Astrocyte (in vitro differentiated cells and primary cell): ENCODE measurements at regions not wholly inside any gene's neighbourhood (a gene's known extent, or its start where the extent isn't known, plus 50 kb on each side); places are given as distances from the start of the nearest gene placed in this dataset.

Experiments
- EZH2 ChIP-seq: IDR thresholded peaks from 2 replicates; pipeline ENCODE4 v1.6.1; 2012; ENCODE audit warnings: mild to moderate bottlenecking, low read length, inconsistent platforms; ENCODE audit not compliant: insufficient read depth
- TF ChIP-seq, protein P1 (sequence below): IDR thresholded peaks from 2 replicates; pipeline ENCODE4 v1.5.1; 2011; ENCODE audit warnings: low read depth, mild to moderate bottlenecking, inconsistent platforms, low read length, moderate library complexity; ENCODE audit not compliant: insufficient read depth

DNA sequence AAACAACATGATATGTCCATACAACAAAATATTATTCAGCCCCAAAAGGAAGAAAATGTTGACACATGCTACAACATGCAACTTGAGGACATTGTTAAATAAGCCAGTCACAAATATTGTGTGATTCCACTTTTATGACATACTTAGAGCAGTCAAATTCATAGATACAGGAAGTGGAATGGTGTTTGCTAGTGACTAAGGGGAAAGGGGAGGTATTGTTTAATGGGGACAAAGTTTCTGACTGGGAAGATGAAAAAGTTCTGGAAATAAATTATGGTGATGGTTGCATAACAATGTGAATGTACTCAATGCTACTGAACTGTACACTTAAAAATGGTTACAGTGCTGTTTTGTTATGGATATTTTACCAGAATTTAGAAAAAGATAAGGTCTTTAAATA lies 77.7 kb downstream of the RHOU start:
- TF ChIP-seq, protein P1, sequence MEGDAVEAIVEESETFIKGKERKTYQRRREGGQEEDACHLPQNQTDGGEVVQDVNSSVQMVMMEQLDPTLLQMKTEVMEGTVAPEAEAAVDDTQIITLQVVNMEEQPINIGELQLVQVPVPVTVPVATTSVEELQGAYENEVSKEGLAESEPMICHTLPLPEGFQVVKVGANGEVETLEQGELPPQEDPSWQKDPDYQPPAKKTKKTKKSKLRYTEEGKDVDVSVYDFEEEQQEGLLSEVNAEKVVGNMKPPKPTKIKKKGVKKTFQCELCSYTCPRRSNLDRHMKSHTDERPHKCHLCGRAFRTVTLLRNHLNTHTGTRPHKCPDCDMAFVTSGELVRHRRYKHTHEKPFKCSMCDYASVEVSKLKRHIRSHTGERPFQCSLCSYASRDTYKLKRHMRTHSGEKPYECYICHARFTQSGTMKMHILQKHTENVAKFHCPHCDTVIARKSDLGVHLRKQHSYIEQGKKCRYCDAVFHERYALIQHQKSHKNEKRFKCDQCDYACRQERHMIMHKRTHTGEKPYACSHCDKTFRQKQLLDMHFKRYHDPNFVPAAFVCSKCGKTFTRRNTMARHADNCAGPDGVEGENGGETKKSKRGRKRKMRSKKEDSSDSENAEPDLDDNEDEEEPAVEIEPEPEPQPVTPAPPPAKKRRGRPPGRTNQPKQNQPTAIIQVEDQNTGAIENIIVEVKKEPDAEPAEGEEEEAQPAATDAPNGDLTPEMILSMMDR = no peak
- TF ChIP-seq EZH2 = no peak
